CMK (cell line): ENCODE measurements at regions not wholly inside any gene's neighbourhood (a gene's known extent, or its start where the extent isn't known, plus 50 kb on each side); places are given as distances from the start of the nearest gene placed in this dataset.
"Not testable (repeated sequence)": the region's sequence is repeated elsewhere in the genome, so short reads cannot be mapped to it uniquely, and the experiment has no call there.

Source experiments
- DNase-seq: peaks from one replicate; pipeline ENCODE4 v3.0.0-alpha.2; 2010; ENCODE audit warnings: low read depth

GRCh38 chr1:234842726-234843641 lies 233.0 kb upstream of the IRF2BP2 start:
- DNase-seq, result no peak

- no peak for DNase-seq
Observed at GRCh38 chr1:234841710-234842231, 231.8 kb upstream of the IRF2BP2 start.

GRCh38 chr1:234841281-234841680 lies 231.3 kb upstream of the IRF2BP2 start:
- no peak for DNase-seq

- no peak for DNase-seq
Observed at GRCh38 chr1:234840843-234841242, 230.9 kb upstream of the IRF2BP2 start.

- no peak for DNase-seq
Observed at GRCh38 chr1:234840253-234840652, 230.3 kb upstream of the IRF2BP2 start.

GRCh38 chr1:234839663-234840062 lies 229.7 kb upstream of the IRF2BP2 start:
- DNase-seq, result no peak

GRCh38 chr1:234838820-234839219 lies 228.8 kb upstream of the IRF2BP2 start:
- DNase-seq, result no peak

GRCh38 chr1:234838182-234838581 lies 228.2 kb upstream of the IRF2BP2 start:
- DNase-seq, result no peak

- DNase-seq, result no peak
Observed at GRCh38 chr1:234837713-234838112, 227.7 kb upstream of the IRF2BP2 start.

- DNase-seq, result no peak
Observed at GRCh38 chr1:234836776-234837357, 226.9 kb upstream of the IRF2BP2 start.

GRCh38 chr1:234836045-234836681 lies 226.2 kb upstream of the IRF2BP2 start:
- DNase-seq, result no peak

GRCh38 chr1:234835239-234835638 lies 225.3 kb upstream of the IRF2BP2 start:
- DNase-seq, result no peak

- DNase-seq, result no peak
Observed at GRCh38 chr1:234833646-234834045, 223.7 kb upstream of the IRF2BP2 start.

GRCh38 chr1:234833118-234833517 lies 223.1 kb upstream of the IRF2BP2 start:
- no peak for DNase-seq

GRCh38 chr1:234827656-234828055 lies 217.7 kb upstream of the IRF2BP2 start:
- DNase-seq, result no peak

- DNase-seq, result no peak
Observed at GRCh38 chr1:234827181-234827580, 217.2 kb upstream of the IRF2BP2 start.

- DNase-seq, result no peak
Observed at GRCh38 chr1:234826352-234826751, 216.4 kb upstream of the IRF2BP2 start.

- DNase-seq, result no peak
Observed at GRCh38 chr1:234825498-234826165, 215.7 kb upstream of the IRF2BP2 start.

- DNase-seq, result not testable (repeated sequence)
Observed at GRCh38 chr1:234824836-234825235, 214.9 kb upstream of the IRF2BP2 start.

GRCh38 chr1:234823191-234824176 lies 213.5 kb upstream of the IRF2BP2 start:
- no peak for DNase-seq

- no peak for DNase-seq
Observed at GRCh38 chr1:234821840-234822239, 211.9 kb upstream of the IRF2BP2 start.
